Osteoblast (primary cell): ENCODE measurements at regions not wholly inside any gene's neighbourhood (a gene's known extent, or its start where the extent isn't known, plus 50 kb on each side); places are given as distances from the start of the nearest gene placed in this dataset.

Experiments
- DNase-seq: peaks from one replicate; pipeline ENCODE4 v3.0.0; 2011; ENCODE audit warnings: low spot score, mixed read lengths; ENCODE audit not compliant: insufficient read length; ENCODE audit errors: missing footprints
- H2AFZ ChIP-seq: 2 replicates; pipeline ENCODE4 v1.6.0; 2011; ENCODE audit warnings: mild to moderate bottlenecking, low read length
- H3K27ac ChIP-seq: 2 replicates; pipeline ENCODE4 v1.5.1; 2011; ENCODE audit warnings: mild to moderate bottlenecking, low read depth, low read length, moderate library complexity
- H3K27me3 ChIP-seq: 2 replicates; pipeline ENCODE4 v1.6.0; 2012; ENCODE audit warnings: mild to moderate bottlenecking, control low read depth, inconsistent platforms, low read length, moderate library complexity; ENCODE audit not compliant: insufficient read depth
- H3K36me3 ChIP-seq: 2 replicates; pipeline ENCODE4 v1.5.1; 2011; ENCODE audit warnings: mild to moderate bottlenecking, low read length, control low read depth, moderate library complexity; ENCODE audit not compliant: insufficient read depth
- H3K4me1 ChIP-seq: 2 replicates; pipeline ENCODE4 v1.5.1; 2011; ENCODE audit warnings: mild to moderate bottlenecking, low read length, control low read depth, moderate library complexity; ENCODE audit not compliant: insufficient read depth
- H3K4me2 ChIP-seq: 2 replicates; pipeline ENCODE4 v1.6.0; 2011; ENCODE audit warnings: mild to moderate bottlenecking, low read length; ENCODE audit not compliant: insufficient read depth
- H3K4me3 ChIP-seq: fragments of 200-600 bp; sonication (generic); 3 replicates; pipeline ENCODE4 v1.5.1; 2012; ENCODE audit warnings: mild to moderate bottlenecking, low read length, inconsistent platforms; ENCODE audit not compliant: insufficient read depth
- H3K79me2 ChIP-seq: 2 replicates; pipeline ENCODE4 v1.6.0; 2012; ENCODE audit warnings: mild to moderate bottlenecking, low read length, control low read depth, inconsistent platforms; ENCODE audit not compliant: insufficient read depth
- H3K9me3 ChIP-seq: 2 replicates; pipeline ENCODE4 v1.5.1; 2011; ENCODE audit warnings: low read depth, low read length, control low read depth
- H4K20me1 ChIP-seq: 2 replicates; pipeline ENCODE4 v1.6.0; 2012; ENCODE audit warnings: mild to moderate bottlenecking, low read length, control low read depth; ENCODE audit not compliant: insufficient read depth
- CTCF ChIP-seq: IDR thresholded peaks from 2 replicates; pipeline ENCODE4 v1.5.1; 2011; ENCODE audit warnings: mild to moderate bottlenecking, low read depth, low read length, moderate library complexity; ENCODE audit errors: extremely low read depth

DNA sequence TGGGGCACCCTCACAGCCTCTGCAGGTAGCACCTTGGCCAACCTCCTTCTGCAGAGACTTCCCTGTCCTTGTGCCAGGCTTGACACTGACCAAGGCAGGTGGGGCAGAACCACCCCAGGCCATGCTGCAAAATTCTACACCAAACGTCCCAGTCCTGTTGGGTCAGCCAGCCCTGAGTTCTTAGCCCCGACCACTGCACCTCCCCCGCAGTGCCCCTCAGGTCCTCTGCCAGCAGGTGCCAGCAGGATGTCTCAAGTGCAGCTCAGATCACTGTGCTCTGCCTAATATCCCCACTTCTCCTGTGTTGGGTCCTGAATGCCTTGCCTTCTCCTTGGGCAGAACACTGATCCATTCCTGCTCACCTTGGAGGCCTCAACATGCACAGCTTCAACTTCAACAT, 999.7 kb downstream of the TBC1D22A start:
- no peaks in the 10 kb centered on the region for H3K79me2 ChIP-seq
- no peak overlapping the region for H3K27ac ChIP-seq
- H2AFZ ChIP-seq, result no peak overlapping the region
- no peaks in the 10 kb centered on the region for H3K9me3 ChIP-seq
- H3K27me3 ChIP-seq, result no peaks in the 10 kb centered on the region
- H3K4me1 ChIP-seq, result no peaks in the 10 kb centered on the region
- no peaks in the 10 kb centered on the region for H4K20me1 ChIP-seq
- DNase-seq, result no peak
- H3K4me3 ChIP-seq, result no peak overlapping the region
- TF ChIP-seq CTCF, result no peak
- H3K4me2 ChIP-seq, result no peak overlapping the region
- no peaks in the 10 kb centered on the region for H3K36me3 ChIP-seq

GRCh38 chr22:47759909-47760308, 997.5 kb downstream of the TBC1D22A start:
- no peak overlapping the region for H3K4me2 ChIP-seq
- no peak overlapping the region for H2AFZ ChIP-seq
- no peaks in the 10 kb centered on the region for H3K4me1 ChIP-seq
- H3K27ac ChIP-seq, result no peak overlapping the region
- H3K36me3 ChIP-seq, result no peaks in the 10 kb centered on the region
- H3K9me3 ChIP-seq, result no peaks in the 10 kb centered on the region
- DNase-seq, result no peak
- H3K27me3 ChIP-seq, result no peaks in the 10 kb centered on the region
- H3K4me3 ChIP-seq, result no peak overlapping the region
- no peaks in the 10 kb centered on the region for H4K20me1 ChIP-seq
- TF ChIP-seq CTCF, result no peak
- no peaks in the 10 kb centered on the region for H3K79me2 ChIP-seq

- Histone ChIP-seq H4K20me1 (no peaks in the 10 kb centered on the region), H3K27ac (no peak overlapping the region), H2AFZ (no peak overlapping the region), H3K9me3 (no peaks in the 10 kb centered on the region), H3K4me3 (no peak overlapping the region), H3K4me1 (no peaks in the 10 kb centered on the region), H3K27me3 (no peaks in the 10 kb centered on the region), H3K79me2 (no peaks in the 10 kb centered on the region), H3K4me2 (no peak overlapping the region), H3K36me3 (no peaks in the 10 kb centered on the region)
- DNase-seq, result no peak
- no peak for TF ChIP-seq CTCF
These were observed 995.3 kb downstream of the TBC1D22A start for GRCh38 chr22:47757741-47758140.

GRCh38 chr22:47750086-47750485, 987.6 kb downstream of the TBC1D22A start:
- H3K36me3 ChIP-seq, result no peaks in the 10 kb centered on the region
- H3K9me3 ChIP-seq, result peaks cover 2% of the 10 kb centered on the region
- DNase-seq, result no peak
- H3K79me2 ChIP-seq, result no peaks in the 10 kb centered on the region
- H3K4me2 ChIP-seq, result no peak overlapping the region
- H3K4me3 ChIP-seq, result no peak overlapping the region
- H3K27ac ChIP-seq, result no peak overlapping the region
- TF ChIP-seq CTCF, result no peak
- no peaks in the 10 kb centered on the region for H4K20me1 ChIP-seq
- no peaks in the 10 kb centered on the region for H3K4me1 ChIP-seq
- no peaks in the 10 kb centered on the region for H3K27me3 ChIP-seq
- H2AFZ ChIP-seq, result no peak overlapping the region
